B cell (primary cell): ENCODE measurements at regions not wholly inside any gene's neighbourhood (a gene's known extent, or its start where the extent isn't known, plus 50 kb on each side); places are given as distances from the start of the nearest gene placed in this dataset.

Source experiments
- ATAC-seq: fragments of 200-7000 bp; cut with Tn5 transposase; one replicate; pipeline ENCODE4 v1.10.0; 2021; ENCODE audit warnings: low read depth, mild to moderate bottlenecking, moderate number of reproducible peaks, moderate library complexity
- CTCF ChIA-PET: fragments of 350-600 bp; sonication (Branson Sonifier 250); formaldehyde crosslinking; loops from one replicate; lab custom pipeline; 2021; ENCODE audit warnings: antibody characterized with exemption, inconsistent platforms; lab: Charles Lee
- POLR2A ChIA-PET: fragments of 350-600 bp; sonication (Branson Sonifier 250); formaldehyde crosslinking; loops from one replicate; lab custom pipeline; 2021; ENCODE audit warnings: antibody characterized with exemption; lab: Charles Lee
- DNase-seq: peaks from one replicate; pipeline ENCODE4 v3.0.0; 2013
- H2AFZ ChIP-seq: 2 replicates; pipeline ENCODE4 v1.6.1; 2012; ENCODE audit warnings: mild to moderate bottlenecking, low read depth, low read length; ENCODE audit not compliant: insufficient read depth, poor library complexity, severe bottlenecking
- H3K27ac ChIP-seq, 2 donors: 1 replicate in 1 of 2; 2 replicates in 1 of 2; pipeline ENCODE4 v1.5.1; 2012 to 2013; ENCODE audit warnings: low read length in 2 of 2, mild to moderate bottlenecking in 2 of 2, moderate library complexity in 1 of 2
- H3K27me3 ChIP-seq, 4 experiments: fragments of 200-600 bp in 1 of 4; sonication (generic) in 1 of 4; replicated peaks in 1 of 4; 1 replicate in 2 of 4; 2 replicates in 2 of 4; pipeline versions ENCODE4 v1.6.1 to v1.7.0; 2013 to 2016; ENCODE audit warnings: low read length in 3 of 4, mild to moderate bottlenecking in 2 of 4, mixed read lengths in 1 of 4, moderate library complexity in 1 of 4; ENCODE audit not compliant: insufficient read depth in 4 of 4, control insufficient read depth in 3 of 4; ENCODE audit errors: control extremely low read depth in 1 of 4
- H3K36me3 ChIP-seq, 2 experiments: replicated peaks in 1 of 2; 1 replicate in 1 of 2; 2 replicates in 1 of 2; pipeline versions ENCODE4 v1.6.1 to v1.7.1; 2013; ENCODE audit warnings: low read length in 1 of 2; ENCODE audit not compliant: insufficient read depth in 2 of 2, control insufficient read depth in 1 of 2; ENCODE audit errors: control extremely low read depth in 1 of 2, extremely low read depth in 1 of 2
- H3K4me1 ChIP-seq, 2 donors: fragments of 200-600 bp in 1 of 2; sonication (generic) in 1 of 2; 1 replicate in 1 of 2; 2 replicates in 1 of 2; pipeline versions ENCODE4 v1.5.1 to v1.6.1; 2013 to 2017; ENCODE audit warnings: low read length in 2 of 2; ENCODE audit not compliant: control insufficient read depth in 2 of 2, insufficient read depth in 2 of 2
- H3K4me2 ChIP-seq: replicated peaks from 2 replicates; pipeline ENCODE3; 2012; ENCODE audit warnings: mild to moderate bottlenecking, low read depth, low read length; ENCODE audit not compliant: poor library complexity, severe bottlenecking
- H3K4me3 ChIP-seq, 5 experiments: fragments of 200-600 bp in 1 of 5; sonication (generic) in 1 of 5; 1 replicate in 3 of 5; 2 replicates in 2 of 5; pipeline versions ENCODE4 v1.5.1 to v1.7.0; 2011 to 2016; ENCODE audit warnings: low read length in 4 of 5, mild to moderate bottlenecking in 4 of 5, low read depth in 2 of 5, control low read depth in 1 of 5, moderate library complexity in 1 of 5; ENCODE audit not compliant: insufficient read depth in 1 of 5; ENCODE audit errors: control extremely low read depth in 1 of 5, extremely low read depth in 1 of 5
- H3K79me2 ChIP-seq: fragments of 200-600 bp; sonication (generic); one replicate; pipeline ENCODE4 v1.6.0; 2016; ENCODE audit warnings: low read length; ENCODE audit not compliant: control insufficient read depth, insufficient read depth
- H3K9ac ChIP-seq: fragments of 200-600 bp; sonication (generic); 2 replicates; pipeline ENCODE4 v1.6.1; 2017; ENCODE audit warnings: mild to moderate bottlenecking, low read length, moderate library complexity
- H3K9me3 ChIP-seq, 3 donors: one replicate each; pipeline versions ENCODE4 v1.6.1 to v1.7.1; 2013; ENCODE audit warnings: low read length in 2 of 3; ENCODE audit not compliant: control insufficient read depth in 2 of 3, insufficient read depth in 1 of 3; ENCODE audit errors: control extremely low read depth in 1 of 3
- H4K20me1 ChIP-seq: 2 replicates; pipeline ENCODE4 v1.6.0; 2012; ENCODE audit warnings: mild to moderate bottlenecking, low read length; ENCODE audit not compliant: insufficient read depth, control insufficient read depth, poor library complexity, severe bottlenecking
- H3K27ac Mint-ChIP-seq: one replicate; pipeline ENCODE4 v1.8.0; 2021; ENCODE audit warnings: mixed read lengths
- H3K27me3 Mint-ChIP-seq: one replicate; pipeline ENCODE4 v1.8.0; 2021; ENCODE audit warnings: mixed read lengths
- H3K4me1 Mint-ChIP-seq: one replicate; pipeline ENCODE4 v1.8.0; 2021; ENCODE audit warnings: mixed read lengths
- H3K4me3 Mint-ChIP-seq: one replicate; pipeline ENCODE4 v1.8.0; 2021; ENCODE audit warnings: mixed read lengths
- H3K9me3 Mint-ChIP-seq: one replicate; pipeline ENCODE4 v1.8.0; 2022; ENCODE audit warnings: mixed read lengths; ENCODE audit not compliant: insufficient read depth
- CTCF ChIP-seq: fragments of 200-600 bp; IDR thresholded peaks from one replicate; pipeline ENCODE4 v1.8.0; 2022; ENCODE audit warnings: antibody characterized with exemption, mild to moderate bottlenecking
- EZH2 ChIP-seq: IDR thresholded peaks from 2 replicates; pipeline ENCODE4 v1.6.1; 2012; ENCODE audit warnings: borderline replicate concordance, low read depth, mild to moderate bottlenecking, moderate library complexity, low read length; ENCODE audit not compliant: insufficient read depth, poor library complexity, severe bottlenecking
- WGBS: methylation state at CpG from one replicate; pipeline ENCODE4 v1.1.5; 2013; ENCODE audit warnings: missing lambda C conversion rate; ENCODE audit not compliant: insufficient coverage; 5-methylcytosine and 5-hydroxymethylcytosine counted together
- intact Hi-C: fragments of 100-400 bp; cut with micrococcal nuclease; formaldehyde crosslinking; loops from one replicate; pipeline ENCODE4 v1.10.0; 2022

GRCh38 chr1:96478228-96478627, 243.4 kb upstream of the PTBP2 start:
- ChIA-PET POLR2A (no interaction called here), CTCF (no interaction called here)
- Mint-ChIP-seq H3K27ac (no peak overlapping the region), H3K4me1 (no peaks in the 10 kb centered on the region), H3K4me3 (no peak overlapping the region), H3K27me3 (no peaks in the 10 kb centered on the region), H3K9me3 (peaks cover 2% of the 10 kb centered on the region)
- intact Hi-C loops, result no loop called here
- DNase-seq (no peak), ATAC-seq (no peak)
- TF ChIP-seq EZH2, result no peak
- TF ChIP-seq CTCF, result no peak
- Histone ChIP-seq H3K27me3 (no peaks in the 10 kb centered on the region), H3K27ac (no peak overlapping the region), H3K4me1 (no peaks in the 10 kb centered on the region), H3K4me3 (no peak overlapping the region), H2AFZ (no peak overlapping the region), H3K4me2 (no peak overlapping the region), H3K79me2 (no peaks in the 10 kb centered on the region), H3K36me3 (no peaks in the 10 kb centered on the region), H4K20me1 (no peaks in the 10 kb centered on the region), H3K9me3 (no peaks in the 10 kb centered on the region), H3K9ac (no peak overlapping the region)
- WGBS, result 82% methylated on average over 4 of the region's 4 CpGs

- no peak for DNase-seq
- H4K20me1 ChIP-seq, result no peaks in the 10 kb centered on the region
- no peak overlapping the region for H2AFZ ChIP-seq
- H3K27ac ChIP-seq, result no peak overlapping the region
- no peaks in the 10 kb centered on the region for H3K79me2 ChIP-seq
- no peak overlapping the region for H3K4me2 ChIP-seq
- intact Hi-C loops, result no loop called here
- H3K4me3 ChIP-seq, result no peak overlapping the region
- no peak overlapping the region for H3K27ac Mint-ChIP-seq
- H3K4me1 ChIP-seq, result no peaks in the 10 kb centered on the region
- H3K9ac ChIP-seq, result no peak overlapping the region
- TF ChIP-seq CTCF (no peak), EZH2 (no peak)
- WGBS, result no CpG with 5 or more reads among the region's 2 CpGs
- CTCF ChIA-PET, result no interaction called here
- ATAC-seq, result no peak
- H3K36me3 ChIP-seq, result no peaks in the 10 kb centered on the region
- no peaks in the 10 kb centered on the region for H3K27me3 ChIP-seq
- H3K4me1 Mint-ChIP-seq, result no peaks in the 10 kb centered on the region
- no peaks in the 10 kb centered on the region for H3K9me3 Mint-ChIP-seq
- H3K9me3 ChIP-seq, result no peaks in the 10 kb centered on the region
- no peak overlapping the region for H3K4me3 Mint-ChIP-seq
- H3K27me3 Mint-ChIP-seq, result no peaks in the 10 kb centered on the region
- POLR2A ChIA-PET, result no interaction called here
These were observed 240.2 kb upstream of the PTBP2 start for GRCh38 chr1:96481409-96481808.
